H9 (cell line): ENCODE measurements at regions not wholly inside any gene's neighbourhood (a gene's known extent, or its start where the extent isn't known, plus 50 kb on each side); places are given as distances from the start of the nearest gene placed in this dataset.

Experiments
- DNase-seq: peaks from one replicate; pipeline ENCODE4 v3.0.0-alpha.2; 2017
- H2AFZ ChIP-seq: one replicate; pipeline ENCODE4 v1.6.1; 2013; ENCODE audit warnings: mild to moderate bottlenecking, low read length, control low read depth, moderate library complexity
- H2AK5ac ChIP-seq: 2 replicates; pipeline ENCODE4 v1.6.1; 2013; ENCODE audit warnings: low read length, control low read depth, mixed read lengths; ENCODE audit not compliant: insufficient read length
- H2BK120ac ChIP-seq: one replicate; pipeline ENCODE4 v1.6.1; 2013; ENCODE audit warnings: low read depth, mild to moderate bottlenecking, low read length, control low read depth, inconsistent platforms; ENCODE audit not compliant: poor library complexity, severe bottlenecking
- H2BK12ac ChIP-seq: 2 replicates; pipeline ENCODE4 v1.6.1; 2013; ENCODE audit warnings: low read length, control low read depth, mixed read lengths, low read depth; ENCODE audit not compliant: insufficient read length
- H2BK15ac ChIP-seq: 2 replicates; pipeline ENCODE4 v1.6.1; 2013; ENCODE audit warnings: low read depth, low read length, control low read depth
- H2BK20ac ChIP-seq: one replicate; pipeline ENCODE4 v1.6.1; 2013; ENCODE audit warnings: low read depth, mild to moderate bottlenecking, low read length, control low read depth, inconsistent platforms; ENCODE audit not compliant: poor library complexity, severe bottlenecking
- H2BK5ac ChIP-seq: 2 replicates; pipeline ENCODE4 v1.6.1; 2013; ENCODE audit warnings: low read length, control low read depth, mixed read lengths; ENCODE audit not compliant: insufficient read length
- H3K14ac ChIP-seq: 2 replicates; pipeline ENCODE4 v1.6.1; 2013; ENCODE audit warnings: low read length, control low read depth; ENCODE audit not compliant: insufficient read depth
- H3K18ac ChIP-seq: 2 replicates; pipeline ENCODE4 v1.6.1; 2013; ENCODE audit warnings: low read depth, mild to moderate bottlenecking, mixed read lengths, low read length, control low read depth; ENCODE audit not compliant: insufficient read length
- H3K23ac ChIP-seq: 2 replicates; pipeline ENCODE4 v1.6.1; 2013; ENCODE audit warnings: low read length, control low read depth, mixed read lengths, low read depth; ENCODE audit not compliant: insufficient read length
- H3K23me2 ChIP-seq: 2 replicates; pipeline ENCODE4 v1.6.1; 2013; ENCODE audit warnings: low read depth, mild to moderate bottlenecking, mixed read lengths, low read length, control low read depth; ENCODE audit not compliant: insufficient read length, poor library complexity, severe bottlenecking
- H3K27ac ChIP-seq: 2 replicates; pipeline ENCODE4 v1.5.1; 2013; ENCODE audit warnings: low read length, control low read depth, mixed read lengths, low read depth; ENCODE audit not compliant: insufficient read length
- H3K27me3 ChIP-seq: 2 replicates; pipeline ENCODE4 v1.6.1; 2013; ENCODE audit warnings: low read length, control low read depth, inconsistent platforms; ENCODE audit not compliant: insufficient read depth
- H3K4ac ChIP-seq: 2 replicates; pipeline ENCODE4 v1.6.1; 2013; ENCODE audit warnings: low read depth, mild to moderate bottlenecking, control low read depth, inconsistent platforms, low read length, moderate library complexity
- H3K4me1 ChIP-seq: 2 replicates; pipeline ENCODE4 v1.6.1; 2013; ENCODE audit warnings: low read length, control low read depth, inconsistent platforms; ENCODE audit not compliant: insufficient read depth
- H3K4me2 ChIP-seq: 2 replicates; pipeline ENCODE4 v1.6.1; 2013; ENCODE audit warnings: low read length, control low read depth, mixed read lengths; ENCODE audit not compliant: insufficient read length, insufficient read depth
- H3K56ac ChIP-seq: 2 replicates; pipeline ENCODE4 v1.6.1; 2013; ENCODE audit warnings: low read depth, mild to moderate bottlenecking, mixed read lengths, low read length, control low read depth; ENCODE audit not compliant: insufficient read length
- H3K79me1 ChIP-seq: 2 replicates; pipeline ENCODE4 v1.6.1; 2013; ENCODE audit warnings: low read depth, mild to moderate bottlenecking, moderate library complexity, low read length, control low read depth, inconsistent platforms; ENCODE audit not compliant: insufficient read depth, poor library complexity, severe bottlenecking
- H3K79me2 ChIP-seq: 2 replicates; pipeline ENCODE4 v1.6.1; 2013; ENCODE audit warnings: low read length, control low read depth, inconsistent platforms; ENCODE audit not compliant: insufficient read depth
- H3K9ac ChIP-seq: 2 replicates; pipeline ENCODE4 v1.6.1; 2013; ENCODE audit warnings: low read length, control low read depth, mixed read lengths; ENCODE audit not compliant: insufficient read length; ENCODE audit errors: extremely low read depth
- H3K9me3 ChIP-seq: one replicate; pipeline ENCODE4 v1.6.1; 2013; ENCODE audit warnings: low read depth, low read length, inconsistent platforms; ENCODE audit not compliant: control insufficient read depth
- H3T11ph ChIP-seq: one replicate; pipeline ENCODE4 v1.6.1; 2013; ENCODE audit warnings: mild to moderate bottlenecking, low read length, control low read depth, inconsistent platforms
- H4K20me1 ChIP-seq: one replicate; pipeline ENCODE4 v1.6.1; 2013; ENCODE audit not compliant: control insufficient read depth, insufficient read length, insufficient read depth
- H4K5ac ChIP-seq: 2 replicates; pipeline ENCODE4 v1.6.1; 2013; ENCODE audit warnings: low read depth, mild to moderate bottlenecking, mixed read lengths, low read length, control low read depth; ENCODE audit not compliant: insufficient read length
- H4K8ac ChIP-seq: replicated peaks from 2 replicates; pipeline ENCODE4 v1.6.1; 2013; ENCODE audit warnings: low read length, control low read depth, mixed read lengths, low read depth; ENCODE audit not compliant: insufficient read length
- H4K91ac ChIP-seq: 2 replicates; pipeline ENCODE4 v1.6.1; 2013; ENCODE audit warnings: low read depth, mild to moderate bottlenecking, moderate library complexity, mixed read lengths, low read length, control low read depth; ENCODE audit not compliant: insufficient read length
- H3K27ac Mint-ChIP-seq, 3 experiments: 2 replicates in 2 of 3; 3 replicates in 1 of 3; pipeline ENCODE4 v1.8.0; 2020 to 2021; ENCODE audit warnings: mixed read lengths in 3 of 3, mild to moderate bottlenecking in 1 of 3, moderate library complexity in 1 of 3
- H3K27me3 Mint-ChIP-seq: 2 replicates; pipeline ENCODE4 v1.8.0; 2021; ENCODE audit warnings: low read depth, mild to moderate bottlenecking, moderate library complexity, mixed read lengths
- H3K36me3 Mint-ChIP-seq, 3 experiments: 2 replicates in 2 of 3; 3 replicates in 1 of 3; pipeline ENCODE4 v1.8.0; 2020 to 2021; ENCODE audit warnings: low read depth in 3 of 3, mixed read lengths in 3 of 3; ENCODE audit not compliant: insufficient read depth in 1 of 3
- H3K4me1 Mint-ChIP-seq, 2 experiments: 2 replicates each; pipeline ENCODE4 v1.8.0; 2020; ENCODE audit warnings: mixed read lengths in 2 of 2
- H3K4me3 Mint-ChIP-seq, 2 experiments: 2 replicates in 1 of 2; 3 replicates in 1 of 2; pipeline ENCODE4 v1.8.0; 2020 to 2021; ENCODE audit warnings: mild to moderate bottlenecking in 2 of 2, mixed read lengths in 2 of 2, moderate library complexity in 1 of 2
- H3K9me3 Mint-ChIP-seq, 2 experiments: 2 replicates in 1 of 2; 3 replicates in 1 of 2; pipeline ENCODE4 v1.8.0; 2020; ENCODE audit warnings: mild to moderate bottlenecking in 2 of 2, mixed read lengths in 2 of 2, moderate library complexity in 1 of 2
- CTCF ChIP-seq: fragments of 200-600 bp; sonication (generic); conservative IDR thresholded peaks from 3 replicates; pipeline ENCODE4 v1.8.0; 2021; ENCODE audit warnings: antibody characterized with exemption, mild to moderate bottlenecking
- WGBS: extraction: QIAGEN DNeasy Blood & Tissue Kit; methylation state at CpG from one replicate; pipeline ENCODE4 v1.1.7; 2013; ENCODE audit warnings: missing lambda C conversion rate, low lambda C conversion rate, mixed read lengths; ENCODE audit not compliant: insufficient read length; ENCODE audit errors: extremely low coverage; 5-methylcytosine and 5-hydroxymethylcytosine counted together

DNA sequence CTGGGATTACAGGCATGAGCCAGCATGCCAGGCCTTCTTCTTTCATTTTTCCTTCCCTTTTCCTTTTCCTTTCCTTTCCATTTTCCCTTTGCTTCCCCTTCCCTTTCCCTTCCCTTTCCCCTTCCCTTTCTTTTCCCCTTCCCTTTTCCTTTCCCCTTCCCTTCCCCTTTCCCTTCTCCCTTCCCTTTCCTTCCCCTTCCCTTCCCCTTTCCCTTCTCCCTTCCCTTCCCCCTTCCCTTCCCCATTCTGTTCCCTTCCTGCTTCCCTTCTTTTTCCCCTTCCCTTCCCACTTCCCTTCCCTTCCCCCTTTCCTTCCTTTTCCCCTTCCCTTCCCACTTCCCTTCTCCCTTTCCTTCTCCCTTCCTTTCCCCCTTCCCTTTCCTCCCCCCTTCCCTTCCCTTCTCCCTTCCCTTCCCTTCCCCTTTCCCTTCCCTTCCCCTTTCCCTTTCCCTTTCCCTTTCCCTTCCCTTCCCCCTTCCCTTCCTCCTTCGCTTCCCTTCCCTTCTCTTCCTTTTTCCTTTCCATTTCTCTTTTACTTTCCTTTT lies 712.2 kb upstream of the POM121L12 start:
- H3K4me3 Mint-ChIP-seq, result no peak overlapping the region
- no peaks in the 10 kb centered on the region for H3K27me3 Mint-ChIP-seq
- Histone ChIP-seq H3K27ac (no peak overlapping the region), H2BK12ac (no peak overlapping the region), H2AK5ac (no peak overlapping the region), H3K23ac (no peak overlapping the region), H3K56ac (no peak overlapping the region), H3K23me2 (no peaks in the 10 kb centered on the region), H2AFZ (no peak overlapping the region), H2BK120ac (no peak overlapping the region), H4K91ac (no peak overlapping the region), H4K5ac (no peak overlapping the region), H3K9ac (no peak overlapping the region), H3K27me3 (no peaks in the 10 kb centered on the region), H3T11ph (no peak overlapping the region), H3K79me2 (no peaks in the 10 kb centered on the region), H3K9me3 (no peaks in the 10 kb centered on the region), H3K4me1 (no peaks in the 10 kb centered on the region), H2BK5ac (no peak overlapping the region), H3K14ac (no peak overlapping the region), H3K4me2 (no peak overlapping the region), H3K4ac (no peak overlapping the region), H4K8ac (no peak overlapping the region), H2BK20ac (no peak overlapping the region), H3K79me1 (no peaks in the 10 kb centered on the region), H4K20me1 (no peaks in the 10 kb centered on the region), H3K18ac (no peak overlapping the region), H2BK15ac (no peak overlapping the region)
- H3K36me3 Mint-ChIP-seq, result peaks cover 7 to 21% (median 14%) of the 10 kb centered on the region in 3 experiments
- no peak overlapping the region for H3K27ac Mint-ChIP-seq
- DNase-seq, result no peak
- H3K9me3 Mint-ChIP-seq, result peaks cover 18 to 23% of the 10 kb centered on the region in 2 experiments
- WGBS, result 100% methylated on average over 1 of the region's 1 CpG
- peaks cover 0 to 2% of the 10 kb centered on the region in 2 experiments; a peak in 1 of 4 replicates for H3K4me1 Mint-ChIP-seq
- no peak for TF ChIP-seq CTCF
